ENCODE measurements at regions not wholly inside any gene's neighbourhood (a gene's known extent, or its start where the extent isn't known, plus 50 kb on each side); places are given as distances from the start of the nearest gene placed in this dataset.

- TF ChIP-seq CTCF (conservative IDR thresholded peaks at IDR 0.05; ENCODE audit: low read depth, low read length) = no peak
- no peak for TF ChIP-seq EZH2phosphoT487 (IDR thresholded peaks at IDR 0.05; ENCODE audit: borderline replicate concordance, low read length)
Observed at GRCh38 chr12:125650587-125650986, 585.4 kb downstream of the AACS start.

Data from PC-3 (cell line).